ENCODE measurements at regions not wholly inside any gene's neighbourhood (a gene's known extent, or its start where the extent isn't known, plus 50 kb on each side); places are given as distances from the start of the nearest gene placed in this dataset.
"Not testable (repeated sequence)": the region's sequence is repeated elsewhere in the genome, so short reads cannot be mapped to it uniquely, and the experiment has no call there.

DNA sequence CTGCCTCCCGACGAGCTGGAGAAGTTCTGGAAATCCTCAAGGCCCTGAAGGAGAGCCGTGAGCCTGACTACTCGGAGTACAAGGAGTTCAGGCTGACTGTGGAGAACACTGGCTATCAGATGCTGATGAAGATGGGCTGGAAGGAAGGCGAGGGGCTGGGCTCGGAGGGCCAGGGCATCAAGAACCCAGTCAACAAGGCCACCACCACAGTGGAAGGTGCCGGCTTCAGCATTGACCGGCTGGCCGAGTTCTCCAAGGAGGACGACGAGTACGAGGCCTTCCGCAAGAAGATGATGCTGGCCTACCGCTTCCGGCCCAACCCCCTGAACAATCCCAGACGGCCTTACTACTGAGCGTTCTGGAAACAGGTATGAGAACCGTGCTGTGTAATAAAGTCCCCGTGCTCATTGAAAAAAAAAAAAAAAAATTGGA is 366.1 kb upstream of the ATXN7L3B start:
- Mint-ChIP-seq H3K4me1 (no peaks in the 10 kb centered on the region), H3K9me3 (peaks cover 6% of the 10 kb centered on the region), H3K4me3 (no peak overlapping the region), H3K27ac (no peak overlapping the region), H3K36me3 (no peaks in the 10 kb centered on the region)
- no peak for ATAC-seq
- DNase-seq (ENCODE audit: low spot score in 2 of 2), result no peak

DNA sequence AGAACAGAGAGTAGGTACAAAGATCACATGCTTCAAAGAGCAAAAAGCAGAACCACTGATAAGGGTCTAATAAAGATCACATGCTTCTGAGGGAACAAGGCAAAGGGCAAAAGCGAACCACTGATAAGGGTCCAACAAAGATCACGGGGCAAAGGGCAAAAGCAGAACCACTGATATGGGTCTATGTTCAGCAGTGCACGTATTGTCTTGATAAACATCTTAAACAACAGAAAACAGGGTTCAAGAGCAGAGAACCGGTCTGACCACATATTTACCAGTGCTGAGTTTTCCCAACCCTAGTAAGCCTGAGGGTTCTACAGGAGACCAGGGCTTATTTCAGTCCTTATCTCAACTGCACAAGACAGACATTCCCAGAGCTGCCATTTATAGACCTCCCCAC is 362.7 kb upstream of the ATXN7L3B start:
- not testable (repeated sequence) for H3K27ac Mint-ChIP-seq; H3K4me3 Mint-ChIP-seq; H3K9me3 Mint-ChIP-seq; DNase-seq (ENCODE audit: low spot score in 2 of 2); H3K4me1 Mint-ChIP-seq; H3K36me3 Mint-ChIP-seq; ATAC-seq

DNA sequence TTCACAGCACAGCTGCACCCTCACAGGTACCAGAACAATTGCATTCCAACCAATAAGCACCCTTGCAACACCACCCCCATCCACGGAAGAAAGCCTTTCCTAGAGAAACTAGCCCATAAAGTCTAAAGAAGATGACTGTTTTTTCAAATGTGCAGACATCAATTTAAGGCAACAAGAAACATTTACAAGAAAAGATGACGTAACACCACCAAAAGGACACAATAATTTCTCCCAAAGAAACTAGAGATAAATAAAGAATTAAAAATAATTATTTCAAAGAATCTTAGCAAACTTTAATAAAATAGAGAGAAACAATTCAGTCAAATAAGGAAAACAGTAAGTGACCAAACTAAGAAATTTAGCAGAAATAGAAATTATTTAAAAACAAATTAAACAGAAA is 352.3 kb upstream of the ATXN7L3B start:
- no peaks in the 10 kb centered on the region for H3K4me1 Mint-ChIP-seq
- no peak overlapping the region for H3K4me3 Mint-ChIP-seq
- DNase-seq (ENCODE audit: low spot score in 2 of 2) (no peak), ATAC-seq (no peak)
- H3K9me3 Mint-ChIP-seq, result peaks cover 3% of the 10 kb centered on the region
- no peak overlapping the region for H3K27ac Mint-ChIP-seq
- no peaks in the 10 kb centered on the region for H3K36me3 Mint-ChIP-seq

- H3K4me1 Mint-ChIP-seq, result no peaks in the 10 kb centered on the region
- ATAC-seq (no peak), DNase-seq (ENCODE audit: low spot score in 2 of 2) (no peak)
- H3K36me3 Mint-ChIP-seq, result no peaks in the 10 kb centered on the region
- H3K4me3 Mint-ChIP-seq, result no peak overlapping the region
- H3K9me3 Mint-ChIP-seq, result no peaks in the 10 kb centered on the region
- no peak overlapping the region for H3K27ac Mint-ChIP-seq
Measured at GRCh38 chr12:74193191-74193590, 344.4 kb upstream of the ATXN7L3B start.

- no peak overlapping the region for H3K4me3 Mint-ChIP-seq
- H3K27ac Mint-ChIP-seq, result no peak overlapping the region
- peaks cover 11% of the 10 kb centered on the region for H3K9me3 Mint-ChIP-seq
- ATAC-seq, result no peak
- H3K36me3 Mint-ChIP-seq, result no peaks in the 10 kb centered on the region
- no peaks in the 10 kb centered on the region for H3K4me1 Mint-ChIP-seq
- DNase-seq (ENCODE audit: low spot score in 2 of 2), result no peak
Measured at GRCh38 chr12:74204236-74204635, 333.4 kb upstream of the ATXN7L3B start.

DNA sequence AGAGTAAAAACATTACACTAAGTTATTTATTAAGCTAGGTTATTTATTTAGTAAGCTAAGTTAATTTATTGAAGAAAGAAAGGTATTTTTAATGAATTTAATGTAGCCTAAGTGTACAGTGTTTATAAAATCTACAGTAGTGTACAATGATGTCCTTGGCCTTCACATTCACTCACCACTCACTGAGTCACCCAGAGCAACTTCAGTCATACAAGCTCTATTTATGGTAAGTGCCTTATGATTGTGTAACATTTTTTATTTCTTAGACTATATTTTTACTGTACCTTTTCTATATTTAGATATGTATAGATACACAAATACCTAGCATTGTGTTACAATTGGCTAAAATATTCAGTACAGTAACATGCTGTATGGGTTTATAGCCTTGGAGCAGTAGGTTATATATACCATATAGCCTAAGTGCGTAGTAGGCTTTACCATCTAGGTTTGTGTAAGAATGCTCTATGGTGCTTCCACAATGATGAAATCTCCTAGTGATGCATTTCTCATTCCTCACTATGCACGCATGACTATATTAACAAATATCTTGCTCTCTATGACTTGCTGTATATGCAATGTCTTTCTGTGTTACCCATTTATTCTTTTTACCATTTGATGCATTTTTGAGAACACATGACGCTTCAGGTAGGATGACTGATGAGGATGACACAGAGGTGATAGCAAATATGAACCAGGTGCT is 309.6 kb upstream of the ATXN7L3B start:
- ATAC-seq, result no peak

DNA sequence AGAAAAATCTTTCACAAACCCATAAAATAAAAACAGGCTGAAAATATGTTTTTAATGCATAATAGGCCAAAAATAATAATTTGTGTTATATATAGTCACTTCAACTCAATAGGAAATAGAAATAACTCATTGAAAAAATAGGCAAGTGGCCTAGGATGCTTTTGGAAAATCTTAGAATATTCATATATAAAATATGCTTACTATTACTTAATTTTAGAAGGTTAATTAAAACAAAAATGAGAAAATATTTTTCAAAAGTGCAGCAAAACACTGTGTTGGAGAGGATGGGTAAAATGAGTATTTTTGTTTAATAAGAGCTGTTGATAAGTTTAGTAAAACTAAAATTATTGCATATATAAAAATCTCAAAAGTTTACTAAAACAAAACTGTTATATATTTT is 308.0 kb upstream of the ATXN7L3B start:
- Mint-ChIP-seq H3K36me3 (no peaks in the 10 kb centered on the region), H3K27ac (no peak overlapping the region), H3K9me3 (peaks cover 3% of the 10 kb centered on the region), H3K4me3 (no peak overlapping the region), H3K4me1 (no peaks in the 10 kb centered on the region)
- ATAC-seq (no peak), DNase-seq (ENCODE audit: low spot score in 2 of 2) (no peak)

More for the DNA sequence above, 309.6 kb upstream of the ATXN7L3B start:
- Mint-ChIP-seq H3K4me1 (no peaks in the 10 kb centered on the region), H3K27ac (no peak overlapping the region), H3K4me3 (no peak overlapping the region), H3K36me3 (no peaks in the 10 kb centered on the region), H3K9me3 (peaks cover 3% of the 10 kb centered on the region)
- DNase-seq (ENCODE audit: low spot score in 2 of 2), result no peak

DNA sequence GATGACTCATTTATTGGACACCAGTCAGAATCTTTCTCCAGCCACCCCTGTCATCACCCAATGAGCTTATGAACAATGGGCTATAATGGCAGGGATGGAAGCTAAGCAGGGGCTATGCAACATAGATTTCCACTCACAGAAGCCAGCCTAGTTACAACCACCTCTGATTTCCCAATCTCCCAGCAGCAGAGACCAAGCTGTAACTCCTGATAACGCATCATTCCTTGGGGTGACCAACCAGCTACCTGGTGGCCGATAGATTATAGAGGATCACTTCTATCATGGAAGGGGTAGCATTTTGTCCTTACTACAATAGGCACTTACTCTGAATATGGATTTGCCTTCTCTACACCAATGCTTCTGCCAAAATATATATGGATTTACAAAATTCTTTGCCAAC is 302.3 kb upstream of the ATXN7L3B start:
- DNase-seq (ENCODE audit: low spot score in 2 of 2) (no peak), ATAC-seq (no peak)
- Mint-ChIP-seq H3K9me3 (peaks cover 6% of the 10 kb centered on the region), H3K4me1 (no peaks in the 10 kb centered on the region), H3K27ac (no peak overlapping the region), H3K4me3 (no peak overlapping the region), H3K36me3 (no peaks in the 10 kb centered on the region)

DNA sequence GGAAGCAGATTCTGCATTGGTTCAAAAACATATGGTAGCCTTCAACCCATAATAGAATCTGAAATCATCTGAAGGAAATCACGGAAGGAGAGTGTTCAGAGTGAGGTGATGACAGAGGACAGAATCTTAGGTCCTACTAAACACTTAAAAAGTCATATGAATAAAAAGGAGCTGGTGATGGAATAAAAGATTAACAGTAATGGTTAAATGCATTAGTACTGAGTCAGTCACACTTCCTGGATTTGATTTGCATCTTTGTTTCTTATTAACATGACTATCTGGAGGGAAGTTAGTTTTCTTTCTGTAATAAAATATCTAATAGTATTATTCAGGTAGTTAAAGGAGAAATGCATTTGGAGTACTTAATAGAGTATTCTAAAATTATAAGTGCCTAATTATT is 296.3 kb upstream of the ATXN7L3B start:
- peaks cover 12% of the 10 kb centered on the region for H3K9me3 Mint-ChIP-seq
- H3K4me1 Mint-ChIP-seq, result no peaks in the 10 kb centered on the region
- H3K36me3 Mint-ChIP-seq, result no peaks in the 10 kb centered on the region
- no peak overlapping the region for H3K27ac Mint-ChIP-seq
- DNase-seq (ENCODE audit: low spot score in 2 of 2) (no peak), ATAC-seq (no peak)
- H3K4me3 Mint-ChIP-seq, result no peak overlapping the region

DNA sequence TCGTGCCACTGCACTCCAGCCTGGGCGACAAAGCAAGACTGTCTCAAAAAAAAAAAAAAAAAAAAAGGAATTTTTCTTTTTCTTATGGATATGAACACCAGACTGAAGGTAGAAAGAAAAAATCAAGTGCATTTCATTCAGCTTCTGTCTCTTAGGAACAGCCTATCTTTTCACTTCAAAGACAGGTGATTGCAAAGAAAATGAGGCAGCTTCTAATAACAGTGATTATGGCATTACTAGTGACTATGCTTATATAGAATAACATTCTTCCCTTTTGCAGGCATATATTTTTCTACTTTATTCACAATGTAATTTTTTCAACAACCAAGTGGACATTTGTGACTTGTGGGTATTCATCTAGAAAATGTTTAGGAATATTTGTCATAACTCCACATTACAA is 295.5 kb upstream of the ATXN7L3B start:
- no peak for ATAC-seq
- Mint-ChIP-seq H3K36me3 (no peaks in the 10 kb centered on the region), H3K4me3 (no peak overlapping the region)

DNA sequence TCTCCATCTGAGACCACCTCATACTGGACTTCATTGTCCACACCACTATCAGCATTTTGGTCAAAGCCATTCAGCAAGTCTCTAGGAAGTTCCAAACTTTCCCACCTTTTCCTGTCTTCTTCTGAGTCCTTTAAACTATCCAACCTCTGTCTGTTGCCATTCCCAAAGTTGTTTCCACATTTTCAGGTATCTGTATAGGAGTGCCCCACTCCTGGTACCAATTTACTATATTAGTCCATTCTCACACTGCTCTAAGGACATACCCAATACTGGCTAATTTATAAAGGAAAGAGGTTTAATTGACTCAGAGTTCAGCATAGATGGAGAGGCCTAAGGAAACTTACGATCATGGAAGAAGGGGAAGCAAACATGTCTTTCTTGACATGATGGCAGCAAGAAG is 292.2 kb upstream of the ATXN7L3B start:
- Mint-ChIP-seq H3K4me3 (no peak overlapping the region), H3K36me3 (no peaks in the 10 kb centered on the region), H3K4me1 (no peaks in the 10 kb centered on the region), H3K27ac (no peak overlapping the region), H3K9me3 (peaks cover 10% of the 10 kb centered on the region)
- DNase-seq (ENCODE audit: low spot score in 2 of 2), result no peak
- no peak for ATAC-seq

More for the DNA sequence above, 295.5 kb upstream of the ATXN7L3B start:
- Mint-ChIP-seq H3K9me3 (peaks cover 13% of the 10 kb centered on the region), H3K4me1 (no peaks in the 10 kb centered on the region), H3K27ac (no peak overlapping the region)
- DNase-seq (ENCODE audit: low spot score in 2 of 2), result no peak

- no peaks in the 10 kb centered on the region for H3K36me3 Mint-ChIP-seq
- no peak overlapping the region for H3K27ac Mint-ChIP-seq
- ATAC-seq, result no peak
- no peak for DNase-seq (ENCODE audit: low spot score in 2 of 2)
- no peak overlapping the region for H3K4me3 Mint-ChIP-seq
- H3K4me1 Mint-ChIP-seq, result no peaks in the 10 kb centered on the region
- peaks cover 3% of the 10 kb centered on the region for H3K9me3 Mint-ChIP-seq
Measured at GRCh38 chr12:74250891-74251290, 286.7 kb upstream of the ATXN7L3B start.

GRCh38 chr12:74253826-74254225 is 283.8 kb upstream of the ATXN7L3B start:
- ATAC-seq; H3K36me3 Mint-ChIP-seq; H3K4me3 Mint-ChIP-seq; DNase-seq (ENCODE audit: low spot score in 2 of 2); H3K9me3 Mint-ChIP-seq; H3K27ac Mint-ChIP-seq; H3K4me1 Mint-ChIP-seq: not testable (repeated sequence)

GRCh38 chr12:74254784-74255183 is 282.9 kb upstream of the ATXN7L3B start:
- Mint-ChIP-seq H3K9me3 (peaks cover 4% of the 10 kb centered on the region), H3K4me3 (no peak overlapping the region), H3K27ac (no peak overlapping the region), H3K36me3 (no peaks in the 10 kb centered on the region), H3K4me1 (no peaks in the 10 kb centered on the region)
- no peak for DNase-seq (ENCODE audit: low spot score in 2 of 2)
- ATAC-seq, result no peak

- Mint-ChIP-seq H3K9me3 (peaks cover 4% of the 10 kb centered on the region), H3K27ac (no peak overlapping the region), H3K4me1 (no peaks in the 10 kb centered on the region), H3K36me3 (no peaks in the 10 kb centered on the region), H3K4me3 (no peak overlapping the region)
- ATAC-seq (no peak), DNase-seq (ENCODE audit: low spot score in 2 of 2) (no peak)
Measured at GRCh38 chr12:74259199-74259598, 278.4 kb upstream of the ATXN7L3B start.

GRCh38 chr12:74264692-74265091 is 272.9 kb upstream of the ATXN7L3B start:
- ATAC-seq (no peak), DNase-seq (ENCODE audit: low spot score in 2 of 2) (no peak)
- no peaks in the 10 kb centered on the region for H3K4me1 Mint-ChIP-seq
- H3K27ac Mint-ChIP-seq, result no peak overlapping the region
- no peaks in the 10 kb centered on the region for H3K36me3 Mint-ChIP-seq
- peaks cover under 1% of the 10 kb centered on the region for H3K9me3 Mint-ChIP-seq
- H3K4me3 Mint-ChIP-seq, result no peak overlapping the region

- not testable (repeated sequence) for H3K36me3 Mint-ChIP-seq; H3K27ac Mint-ChIP-seq; H3K4me3 Mint-ChIP-seq; ATAC-seq; DNase-seq (ENCODE audit: low spot score in 2 of 2); H3K9me3 Mint-ChIP-seq; H3K4me1 Mint-ChIP-seq
Measured at GRCh38 chr12:74269355-74269754, 268.3 kb upstream of the ATXN7L3B start.

Measured in stimulated activated effector memory CD8-positive, alpha-beta T cell treated with anti-CD3 and anti-CD28 coated beads, Interleukin-12 subunit alpha, Interleukin-12 subunit beta, amount 100 ng/mL, for 72 hours (primary cell).